ENCODE measurements at regions not wholly inside any gene's neighbourhood (a gene's known extent, or its start where the extent isn't known, plus 50 kb on each side); places are given as distances from the start of the nearest gene placed in this dataset.

GRCh38 chr18:37684183-37684582 lies 118.6 kb upstream of the CELF4 start:
- no peaks in the 10 kb centered on the region for H3K4me1 ChIP-seq (ENCODE audit: control insufficient read depth in 2 of 3, insufficient read depth in 2 of 3, low read depth in 1 of 3, low read length in 3 of 3)
- FAIRE-seq: no peak

GRCh38 chr18:37680911-37681310 lies 115.3 kb upstream of the CELF4 start:
- no peaks in the 10 kb centered on the region for H3K4me1 ChIP-seq (ENCODE audit: control insufficient read depth in 2 of 3, insufficient read depth in 2 of 3, low read depth in 1 of 3, low read length in 3 of 3)
- DNase-seq: no peak
- H3K4me3 ChIP-seq (ENCODE audit: low read length in 3 of 3): no peak overlapping the region
- H3K9me3 ChIP-seq (ENCODE audit: control insufficient read depth in 2 of 3, insufficient read depth in 1 of 3, low read length in 3 of 3): peaks cover 0 to 5% (median 0%) of the 10 kb centered on the region in 3 donors
- no peak overlapping the region for H3K27ac ChIP-seq (ENCODE audit: low read depth in 2 of 2, low read length in 2 of 2)
- no peaks in the 10 kb centered on the region for H3K36me3 ChIP-seq (ENCODE audit: control insufficient read depth in 2 of 3, insufficient read depth in 3 of 3, low read length in 3 of 3)
- H3K27me3 ChIP-seq (ENCODE audit: control insufficient read depth, insufficient read depth, low read length): no peaks in the 10 kb centered on the region
- H3K9ac ChIP-seq (ENCODE audit: low read length in 3 of 3): no peak overlapping the region
- TF ChIP-seq CTCF (IDR thresholded peaks at IDR 0.05; ENCODE audit: borderline replicate concordance, extremely low read depth, insufficient read depth): no peak
- intact Hi-C loops (cut with DNase I): no loop called here
- FAIRE-seq: no peak

More at GRCh38 chr18:37684183-37684582, 118.6 kb upstream of the CELF4 start:
- Histone ChIP-seq H3K36me3 (ENCODE audit: control insufficient read depth in 2 of 3, insufficient read depth in 3 of 3, low read length in 3 of 3) (no peaks in the 10 kb centered on the region), H3K9me3 (ENCODE audit: control insufficient read depth in 2 of 3, insufficient read depth in 1 of 3, low read length in 3 of 3) (no peaks in the 10 kb centered on the region), H3K27ac (ENCODE audit: low read depth in 2 of 2, low read length in 2 of 2) (no peak overlapping the region), H3K4me3 (ENCODE audit: low read length in 3 of 3) (no peak overlapping the region), H3K9ac (ENCODE audit: low read length in 3 of 3) (no peak overlapping the region), H3K27me3 (ENCODE audit: control insufficient read depth, insufficient read depth, low read length) (no peaks in the 10 kb centered on the region)
- intact Hi-C loops (cut with DNase I): no loop called here
- no peak for TF ChIP-seq CTCF (IDR thresholded peaks at IDR 0.05; ENCODE audit: borderline replicate concordance, extremely low read depth, insufficient read depth)
- DNase-seq: no peak

GRCh38 chr18:37676276-37676675 lies 110.7 kb upstream of the CELF4 start:
- no peak overlapping the region for H3K9ac ChIP-seq (ENCODE audit: low read length in 3 of 3)
- H3K4me3 ChIP-seq (ENCODE audit: low read length in 3 of 3): no peak overlapping the region
- no peak for TF ChIP-seq CTCF (IDR thresholded peaks at IDR 0.05; ENCODE audit: borderline replicate concordance, extremely low read depth, insufficient read depth)
- no peak overlapping the region for H3K27ac ChIP-seq (ENCODE audit: low read depth in 2 of 2, low read length in 2 of 2)
- H3K9me3 ChIP-seq (ENCODE audit: control insufficient read depth in 2 of 3, insufficient read depth in 1 of 3, low read length in 3 of 3): peaks cover 0 to 7% (median 0%) of the 10 kb centered on the region in 3 donors
- DNase-seq (no peak), FAIRE-seq (no peak)
- H3K36me3 ChIP-seq (ENCODE audit: control insufficient read depth in 2 of 3, insufficient read depth in 3 of 3, low read length in 3 of 3): no peaks in the 10 kb centered on the region
- intact Hi-C loops (cut with DNase I): no loop called here
- H3K27me3 ChIP-seq (ENCODE audit: control insufficient read depth, insufficient read depth, low read length): no peaks in the 10 kb centered on the region
- no peaks in the 10 kb centered on the region for H3K4me1 ChIP-seq (ENCODE audit: control insufficient read depth in 2 of 3, insufficient read depth in 2 of 3, low read depth in 1 of 3, low read length in 3 of 3)

- Histone ChIP-seq H3K4me1 (ENCODE audit: control insufficient read depth in 2 of 3, insufficient read depth in 2 of 3, low read depth in 1 of 3, low read length in 3 of 3) (no peaks in the 10 kb centered on the region), H3K4me3 (ENCODE audit: low read length in 3 of 3) (no peak overlapping the region), H3K27me3 (ENCODE audit: control insufficient read depth, insufficient read depth, low read length) (no peaks in the 10 kb centered on the region), H3K9me3 (ENCODE audit: control insufficient read depth in 2 of 3, insufficient read depth in 1 of 3, low read length in 3 of 3) (peaks cover 0 to 7% (median 0%) of the 10 kb centered on the region in 3 donors), H3K9ac (ENCODE audit: low read length in 3 of 3) (no peak overlapping the region), H3K27ac (ENCODE audit: low read depth in 2 of 2, low read length in 2 of 2) (no peak overlapping the region), H3K36me3 (ENCODE audit: control insufficient read depth in 2 of 3, insufficient read depth in 3 of 3, low read length in 3 of 3) (no peaks in the 10 kb centered on the region)
- FAIRE-seq (no peak), DNase-seq (no peak)
- intact Hi-C loops (cut with DNase I): no loop called here
- no peak for TF ChIP-seq CTCF (IDR thresholded peaks at IDR 0.05; ENCODE audit: borderline replicate concordance, extremely low read depth, insufficient read depth)
Observed at GRCh38 chr18:37675699-37676098, 110.1 kb upstream of the CELF4 start.
